ENCODE measurements at regions not wholly inside any gene's neighbourhood (a gene's known extent, or its start where the extent isn't known, plus 50 kb on each side); places are given as distances from the start of the nearest gene placed in this dataset.

DNA sequence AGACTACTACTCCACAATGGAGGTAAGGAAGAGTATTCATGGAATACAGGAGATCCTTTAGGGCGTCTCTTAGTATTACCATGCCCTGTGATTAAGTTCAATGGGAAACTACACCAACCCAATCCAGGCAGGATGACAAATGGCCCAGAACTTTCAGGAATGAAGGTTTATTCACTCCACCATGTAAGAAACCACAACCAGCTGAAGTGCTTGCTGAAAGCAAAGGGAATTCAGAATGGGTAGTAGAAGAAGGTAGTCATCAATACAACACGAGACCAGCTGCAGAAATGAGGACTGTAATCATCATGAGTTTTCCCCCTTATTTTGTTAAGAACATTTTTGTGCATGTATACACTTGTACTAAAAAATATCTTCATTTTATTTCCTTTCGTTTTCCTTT, 76.6 kb downstream of the GPR37 start:
- no peak for TF ChIP-seq POLR2AphosphoS5 (IDR thresholded peaks at IDR 0.05)
- TF ChIP-seq EP300 (IDR thresholded peaks at IDR 0.05): no peak

Measured in suprapubic skin (tissue), 4 donors.